HEK293 (cell line): ENCODE measurements at regions not wholly inside any gene's neighbourhood (a gene's known extent, or its start where the extent isn't known, plus 50 kb on each side); places are given as distances from the start of the nearest gene placed in this dataset.

Experiments
- CTCF ChIA-PET: fragments of 350-600 bp; formaldehyde crosslinking; extraction: SDS; loops from one replicate; lab custom pipeline; 2021; ENCODE audit warnings: antibody characterized with exemption; lab: Yijun Ruan, JAX
- POLR2A ChIA-PET: fragments of 300-600 bp; formaldehyde crosslinking; extraction: SDS; loops from one replicate; lab custom pipeline; 2020; ENCODE audit warnings: antibody characterized with exemption, inconsistent platforms; lab: Yijun Ruan, JAX
- H3K27ac ChIP-seq: fragments of 200-500 bp; sonication (Bioruptor generic); 2 replicates; pipeline ENCODE4 v1.5.1; 2014; ENCODE audit warnings: low read depth, low read length, control low read depth, inconsistent platforms; ENCODE audit errors: extremely low read depth
- H3K36me3 ChIP-seq, 2 experiments: fragments of 200-500 bp in 1 of 2; sonication (Bioruptor generic) in 1 of 2; 1 replicate in 1 of 2; 2 replicates in 1 of 2; pipeline ENCODE4 v1.5.1; 2014 to 2017; ENCODE audit warnings: inconsistent platforms in 2 of 2, low read length in 2 of 2; ENCODE audit not compliant: control insufficient read depth in 2 of 2, insufficient read depth in 1 of 2
- H3K4me1 ChIP-seq: fragments of 200-500 bp; sonication (Bioruptor generic); 2 replicates; pipeline ENCODE4 v1.5.1; 2014; ENCODE audit warnings: mild to moderate bottlenecking, low read length, inconsistent platforms; ENCODE audit not compliant: control insufficient read depth, insufficient read depth
- H3K4me3 ChIP-seq: 2 replicates; pipeline ENCODE4 v1.5.1; 2011; ENCODE audit warnings: low read depth, mild to moderate bottlenecking, control low read depth, low read length, moderate library complexity
- H3K9me3 ChIP-seq: fragments of 200-500 bp; sonication (Bioruptor generic); 2 replicates; pipeline ENCODE4 v1.5.1; 2014; ENCODE audit warnings: low read depth, low read length, inconsistent platforms; ENCODE audit not compliant: control insufficient read depth, insufficient read depth
- EGR2 ChIP-seq: fragments of 450-650 bp; formaldehyde crosslinking; IDR thresholded peaks from 2 replicates; pipeline ENCODE4 v1.5.1; 2016; ENCODE audit warnings: low read depth, missing biosample characterization, missing genetic modification characterization
- GLIS1 ChIP-seq: fragments of 450-650 bp; formaldehyde crosslinking; IDR thresholded peaks from 2 replicates; pipeline ENCODE4 v1.5.1; 2016; ENCODE audit warnings: missing biosample characterization, missing genetic modification characterization
- HOXC10 ChIP-seq: sonication (generic); formaldehyde crosslinking; IDR thresholded peaks from 2 replicates; pipeline ENCODE4 v1.8.1; 2023; ENCODE audit warnings: mild to moderate bottlenecking, missing genetic modification reagents
- MYNN ChIP-seq: fragments of 450-650 bp; formaldehyde crosslinking; IDR thresholded peaks from 2 replicates; pipeline ENCODE4 v1.5.1; 2016; ENCODE audit warnings: missing biosample characterization, missing genetic modification characterization, borderline replicate concordance
- SALL2 ChIP-seq: fragments of 450-650 bp; formaldehyde crosslinking; IDR thresholded peaks from 2 replicates; pipeline ENCODE4 v1.5.0; 2017; ENCODE audit warnings: missing biosample characterization, mild to moderate bottlenecking, missing genetic modification characterization, borderline replicate concordance
- SP7 ChIP-seq: fragments of 450-650 bp; formaldehyde crosslinking; IDR thresholded peaks from 2 replicates; pipeline ENCODE4 v1.5.1; 2016; ENCODE audit warnings: missing biosample characterization, missing genetic modification characterization
- ZBTB17 ChIP-seq: fragments of 450-650 bp; formaldehyde crosslinking; IDR thresholded peaks from 2 replicates; pipeline ENCODE4 v1.5.1; 2016; ENCODE audit warnings: missing biosample characterization, missing genetic modification characterization
- ZBTB7A ChIP-seq: fragments of 450-650 bp; formaldehyde crosslinking; IDR thresholded peaks from 2 replicates; pipeline ENCODE4 v1.5.1; 2016; ENCODE audit warnings: low read depth, missing biosample characterization, missing genetic modification characterization
- ZEB2 ChIP-seq: fragments of 450-650 bp; formaldehyde crosslinking; IDR thresholded peaks from 2 replicates; pipeline ENCODE4 v1.5.1; 2016; ENCODE audit warnings: missing biosample characterization, missing genetic modification characterization
- ZFHX2 ChIP-seq: fragments of 450-650 bp; formaldehyde crosslinking; conservative IDR thresholded peaks from 2 replicates; pipeline ENCODE4 v1.5.1; 2016; ENCODE audit warnings: missing biosample characterization, missing genetic modification characterization
- ZNF10 ChIP-seq: fragments of 450-650 bp; formaldehyde crosslinking; IDR thresholded peaks from 2 replicates; pipeline ENCODE4 v1.5.1; 2017; ENCODE audit warnings: missing biosample characterization, missing genetic modification characterization
- ZNF121 ChIP-seq: fragments of 450-650 bp; formaldehyde crosslinking; IDR thresholded peaks from 2 replicates; pipeline ENCODE4 v1.5.1; 2016; ENCODE audit warnings: missing biosample characterization, missing genetic modification characterization
- ZNF2 ChIP-seq: fragments of 450-650 bp; formaldehyde crosslinking; IDR thresholded peaks from 2 replicates; pipeline ENCODE4 v1.5.1; 2016; ENCODE audit warnings: missing biosample characterization, missing genetic modification characterization
- ZNF211 ChIP-seq: fragments of 450-650 bp; formaldehyde crosslinking; IDR thresholded peaks from 2 replicates; pipeline ENCODE4 v1.5.1; 2016; ENCODE audit warnings: low read depth, missing biosample characterization, missing genetic modification characterization
- ZNF23 ChIP-seq: fragments of 450-650 bp; formaldehyde crosslinking; IDR thresholded peaks from 2 replicates; pipeline ENCODE4 v1.5.1; 2016; ENCODE audit warnings: missing biosample characterization, missing genetic modification characterization, borderline replicate concordance
- ZNF37A ChIP-seq: fragments of 450-650 bp; IDR thresholded peaks from 2 replicates; pipeline ENCODE4 v1.5.1; 2018; ENCODE audit warnings: missing biosample characterization, missing genetic modification characterization
- ZNF391 ChIP-seq: fragments of 450-650 bp; formaldehyde crosslinking; IDR thresholded peaks from 2 replicates; pipeline ENCODE4 v1.5.1; 2016; ENCODE audit warnings: low read depth, missing biosample characterization, missing genetic modification characterization, borderline replicate concordance
- ZNF670 ChIP-seq: fragments of 450-650 bp; formaldehyde crosslinking; IDR thresholded peaks from 2 replicates; pipeline ENCODE4 v1.5.1; 2016; ENCODE audit warnings: missing biosample characterization, missing genetic modification characterization, low read depth
- ZNF785 ChIP-seq: fragments of 450-650 bp; formaldehyde crosslinking; IDR thresholded peaks from 2 replicates; pipeline ENCODE4 v1.5.1; 2016; ENCODE audit warnings: missing biosample characterization, missing genetic modification characterization
- TF ChIP-seq, protein P1 (sequence below): fragments of 450-650 bp; formaldehyde crosslinking; IDR thresholded peaks from 2 replicates; pipeline ENCODE4 v1.5.1; 2016; ENCODE audit warnings: missing biosample characterization, missing genetic modification characterization
- TF ChIP-seq, protein P2 (sequence below): fragments of 450-650 bp; formaldehyde crosslinking; IDR thresholded peaks from 2 replicates; pipeline ENCODE4 v1.5.1; 2016; ENCODE audit warnings: missing biosample characterization, missing genetic modification characterization
- TF ChIP-seq, protein P3 (sequence below): fragments of 450-650 bp; formaldehyde crosslinking; IDR thresholded peaks from 2 replicates; pipeline ENCODE4 v1.5.1; 2016; ENCODE audit warnings: missing biosample characterization, missing genetic modification characterization
- TF ChIP-seq, protein P4 (sequence below): fragments of 450-650 bp; formaldehyde crosslinking; IDR thresholded peaks from 2 replicates; pipeline ENCODE4 v1.5.1; 2016; ENCODE audit warnings: missing biosample characterization, missing genetic modification characterization

DNA sequence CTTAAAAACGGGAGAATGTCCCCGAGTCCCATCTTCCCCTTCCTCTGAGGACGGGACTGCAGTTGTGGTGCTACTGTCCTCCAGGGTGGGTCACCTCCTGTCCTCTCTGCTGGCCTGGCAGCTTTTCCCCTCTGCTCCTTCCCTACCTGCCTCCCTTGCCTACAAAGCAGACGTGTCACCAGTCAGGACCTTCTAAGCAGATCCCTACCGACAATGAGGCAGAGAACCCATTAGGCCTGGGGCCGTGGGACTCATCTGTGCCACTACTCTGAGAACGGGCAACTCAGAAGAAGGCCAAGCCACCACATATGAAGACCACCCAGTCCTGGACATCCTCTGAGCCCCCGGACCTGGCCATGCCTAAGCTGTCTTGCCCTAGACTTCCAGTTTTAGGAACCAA is 103.0 kb upstream of the TEX51 start (continued):
- TF ChIP-seq, protein P1, sequence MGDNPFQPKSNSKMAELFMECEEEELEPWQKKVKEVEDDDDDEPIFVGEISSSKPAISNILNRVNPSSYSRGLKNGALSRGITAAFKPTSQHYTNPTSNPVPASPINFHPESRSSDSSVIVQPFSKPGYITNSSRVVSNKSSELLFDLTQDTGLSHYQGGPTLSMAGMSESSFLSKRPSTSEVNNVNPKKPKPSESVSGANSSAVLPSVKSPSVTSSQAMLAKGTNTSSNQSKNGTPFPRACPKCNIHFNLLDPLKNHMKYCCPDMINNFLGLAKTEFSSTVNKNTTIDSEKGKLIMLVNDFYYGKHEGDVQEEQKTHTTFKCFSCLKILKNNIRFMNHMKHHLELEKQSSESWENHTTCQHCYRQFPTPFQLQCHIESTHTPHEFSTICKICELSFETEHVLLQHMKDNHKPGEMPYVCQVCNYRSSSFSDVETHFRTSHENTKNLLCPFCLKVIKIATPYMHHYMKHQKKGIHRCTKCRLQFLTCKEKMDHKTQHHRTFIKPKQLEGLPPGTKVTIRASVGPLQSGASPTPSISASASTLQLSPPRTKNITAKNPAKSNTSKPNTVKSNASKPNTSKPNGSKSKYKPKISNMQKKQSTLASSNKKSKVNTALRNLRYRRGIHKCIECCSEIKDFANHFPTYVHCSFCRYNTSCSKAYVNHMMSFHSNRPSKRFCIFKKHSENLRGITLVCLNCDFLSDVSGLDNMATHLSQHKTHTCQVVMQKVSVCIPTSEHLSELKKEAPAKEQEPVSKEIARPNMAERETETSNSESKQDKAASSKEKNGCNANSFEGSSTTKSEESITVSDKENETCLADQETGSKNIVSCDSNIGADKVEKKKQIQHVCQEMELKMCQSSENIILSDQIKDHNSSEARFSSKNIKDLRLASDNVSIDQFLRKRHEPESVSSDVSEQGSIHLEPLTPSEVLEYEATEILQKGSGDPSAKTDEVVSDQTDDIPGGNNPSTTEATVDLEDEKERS, result no peak
- no peak for TF ChIP-seq ZNF2 (tag by site-specific recombination)
- TF ChIP-seq ZNF121 (tag by site-specific recombination), result no peak
- TF ChIP-seq ZNF10, result no peak
- no peak for TF ChIP-seq ZNF23 (tag by site-specific recombination)
- no peak for TF ChIP-seq ZBTB17 (tag by site-specific recombination)
- TF ChIP-seq ZNF37A (tag by site-specific recombination), result no peak
- TF ChIP-seq, protein P2, sequence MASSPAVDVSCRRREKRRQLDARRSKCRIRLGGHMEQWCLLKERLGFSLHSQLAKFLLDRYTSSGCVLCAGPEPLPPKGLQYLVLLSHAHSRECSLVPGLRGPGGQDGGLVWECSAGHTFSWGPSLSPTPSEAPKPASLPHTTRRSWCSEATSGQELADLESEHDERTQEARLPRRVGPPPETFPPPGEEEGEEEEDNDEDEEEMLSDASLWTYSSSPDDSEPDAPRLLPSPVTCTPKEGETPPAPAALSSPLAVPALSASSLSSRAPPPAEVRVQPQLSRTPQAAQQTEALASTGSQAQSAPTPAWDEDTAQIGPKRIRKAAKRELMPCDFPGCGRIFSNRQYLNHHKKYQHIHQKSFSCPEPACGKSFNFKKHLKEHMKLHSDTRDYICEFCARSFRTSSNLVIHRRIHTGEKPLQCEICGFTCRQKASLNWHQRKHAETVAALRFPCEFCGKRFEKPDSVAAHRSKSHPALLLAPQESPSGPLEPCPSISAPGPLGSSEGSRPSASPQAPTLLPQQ, result no peak
- no peak for TF ChIP-seq ZNF670 (tag by site-specific recombination)

DNA sequence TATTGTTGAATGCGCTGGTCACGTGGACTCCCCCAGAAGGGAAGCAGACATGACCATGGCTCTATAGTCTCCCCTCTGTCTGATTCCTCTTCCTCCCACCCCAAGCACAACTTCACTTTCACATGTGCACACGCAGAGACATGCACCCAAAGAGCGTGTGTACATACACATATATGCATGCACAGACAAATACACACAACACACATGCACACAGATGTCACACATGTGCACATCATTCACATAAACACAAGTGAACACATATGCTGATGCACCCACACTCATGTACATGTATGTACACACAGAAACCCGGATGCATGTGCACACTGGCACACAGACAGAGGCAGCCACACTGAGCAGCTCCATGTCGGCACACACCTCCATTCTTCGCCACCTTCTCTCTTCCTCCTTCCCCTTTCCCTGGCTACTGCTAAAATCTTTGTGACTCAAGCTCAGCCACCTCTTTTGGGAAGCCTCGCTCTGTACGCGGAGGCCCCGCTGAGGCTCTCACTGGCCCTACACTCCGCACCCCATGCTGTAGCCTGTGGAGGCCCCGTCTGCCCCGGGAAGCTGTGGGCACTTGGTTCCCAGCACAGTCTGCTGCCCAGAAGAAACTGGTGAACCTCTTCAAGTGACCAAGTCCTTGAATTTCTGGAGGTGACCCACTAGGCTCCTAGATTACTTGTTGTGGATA is 101.6 kb upstream of the TEX51 start:
- no peaks in the 10 kb centered on the region for H3K9me3 ChIP-seq
- TF ChIP-seq ZNF391 (tag by site-specific recombination), result no peak
- TF ChIP-seq, all 188 proteins: peak for 0
- CTCF ChIA-PET, result no interaction called here
- POLR2A ChIA-PET, result no interaction called here
- Histone ChIP-seq H3K4me1 (no peaks in the 10 kb centered on the region), H3K36me3 (no peaks in the 10 kb centered on the region), H3K27ac (no peak overlapping the region), H3K4me3 (no peak overlapping the region)

DNA sequence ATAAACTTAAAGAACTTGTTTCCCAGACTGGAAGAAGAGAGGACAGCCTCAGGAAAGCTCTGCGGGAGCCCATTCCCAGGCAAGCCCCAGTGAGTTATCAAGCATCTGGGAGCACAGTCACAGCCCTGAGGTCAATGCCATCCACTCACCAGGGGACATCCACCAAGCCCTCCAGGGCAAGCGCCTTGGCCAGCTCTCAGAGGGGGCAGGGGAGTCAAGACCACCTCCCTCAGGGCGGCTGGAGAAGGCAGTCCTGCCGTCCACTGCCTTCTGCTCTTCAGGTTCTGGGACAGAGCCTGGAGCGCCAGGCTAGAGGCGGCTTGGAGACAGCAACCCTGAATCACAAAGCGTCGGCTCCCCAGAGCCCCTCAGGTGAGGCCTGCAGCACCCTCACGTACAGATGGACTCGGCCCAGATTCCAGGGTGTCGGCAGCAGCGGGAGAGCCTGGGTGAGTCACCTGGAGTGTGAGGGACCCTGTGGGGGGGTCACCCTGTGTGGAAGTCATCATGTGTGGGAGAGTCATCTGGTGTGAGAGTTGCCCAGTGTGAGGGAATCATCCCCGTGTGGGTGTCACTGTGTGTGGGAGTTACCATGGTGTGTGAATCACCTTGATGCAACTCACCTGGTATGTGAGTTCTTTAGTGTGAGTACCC is 100.9 kb upstream of the TEX51 start:
- ChIA-PET CTCF (no interaction called here), POLR2A (no interaction called here)
- Histone ChIP-seq H3K36me3 (no peaks in the 10 kb centered on the region), H3K4me1 (no peaks in the 10 kb centered on the region), H3K9me3 (no peaks in the 10 kb centered on the region), H3K4me3 (no peak overlapping the region), H3K27ac (no peak overlapping the region)
- TF ChIP-seq ZNF211, result no peak
- no peak for TF ChIP-seq ZNF785 (tag by site-specific recombination)
- no peak for TF ChIP-seq HOXC10 (CRISPR knock-in tag)
- TF ChIP-seq, protein P3, sequence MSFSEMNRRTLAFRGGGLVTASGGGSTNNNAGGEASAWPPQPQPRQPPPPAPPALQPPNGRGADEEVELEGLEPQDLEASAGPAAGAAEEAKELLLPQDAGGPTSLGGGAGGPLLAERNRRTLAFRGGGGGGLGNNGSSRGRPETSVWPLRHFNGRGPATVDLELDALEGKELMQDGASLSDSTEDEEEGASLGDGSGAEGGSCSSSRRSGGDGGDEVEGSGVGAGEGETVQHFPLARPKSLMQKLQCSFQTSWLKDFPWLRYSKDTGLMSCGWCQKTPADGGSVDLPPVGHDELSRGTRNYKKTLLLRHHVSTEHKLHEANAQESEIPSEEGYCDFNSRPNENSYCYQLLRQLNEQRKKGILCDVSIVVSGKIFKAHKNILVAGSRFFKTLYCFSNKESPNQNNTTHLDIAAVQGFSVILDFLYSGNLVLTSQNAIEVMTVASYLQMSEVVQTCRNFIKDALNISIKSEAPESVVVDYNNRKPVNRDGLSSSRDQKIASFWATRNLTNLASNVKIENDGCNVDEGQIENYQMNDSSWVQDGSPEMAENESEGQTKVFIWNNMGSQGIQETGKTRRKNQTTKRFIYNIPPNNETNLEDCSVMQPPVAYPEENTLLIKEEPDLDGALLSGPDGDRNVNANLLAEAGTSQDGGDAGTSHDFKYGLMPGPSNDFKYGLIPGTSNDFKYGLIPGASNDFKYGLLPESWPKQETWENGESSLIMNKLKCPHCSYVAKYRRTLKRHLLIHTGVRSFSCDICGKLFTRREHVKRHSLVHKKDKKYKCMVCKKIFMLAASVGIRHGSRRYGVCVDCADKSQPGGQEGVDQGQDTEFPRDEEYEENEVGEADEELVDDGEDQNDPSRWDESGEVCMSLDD (tag by site-specific recombination), result no peak
- peak; percentile 61 for TF ChIP-seq GLIS1 (tag by site-specific recombination)
- no peak for TF ChIP-seq ZEB2 (tag by site-specific recombination)
- TF ChIP-seq MYNN (tag by site-specific recombination), result no peak
- TF ChIP-seq ZBTB7A, result no peak
- TF ChIP-seq SP7 (tag by site-specific recombination), result no peak
- peak; percentile 71 for TF ChIP-seq ZFHX2 (tag by site-specific recombination)
- TF ChIP-seq ZBTB17 (tag by site-specific recombination), result no peak
- TF ChIP-seq EGR2 (tag by site-specific recombination), result peak; percentile 59; the same call in 1 of the 2 replicates
- no peak for TF ChIP-seq SALL2 (tag by site-specific recombination)
- TF ChIP-seq, protein P4, sequence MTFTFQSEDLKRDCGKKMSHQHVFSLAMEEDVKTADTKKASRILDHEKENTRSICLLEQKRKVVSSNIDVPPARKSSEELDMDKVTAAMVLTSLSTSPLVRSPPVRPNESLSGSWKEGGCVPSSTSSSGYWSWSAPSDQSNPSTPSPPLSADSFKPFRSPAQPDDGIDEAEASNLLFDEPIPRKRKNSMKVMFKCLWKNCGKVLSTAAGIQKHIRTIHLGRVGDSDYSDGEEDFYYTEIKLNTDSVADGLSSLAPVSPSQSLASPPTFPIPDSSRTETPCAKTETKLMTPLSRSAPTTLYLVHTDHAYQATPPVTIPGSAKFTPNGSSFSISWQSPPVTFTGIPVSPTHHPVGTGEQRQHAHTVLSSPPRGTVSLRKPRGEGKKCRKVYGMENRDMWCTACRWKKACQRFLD (tag by site-specific recombination), result no peak
